GM18499 (cell line): ENCODE measurements at regions not wholly inside any gene's neighbourhood (a gene's known extent, or its start where the extent isn't known, plus 50 kb on each side); places are given as distances from the start of the nearest gene placed in this dataset.

Experiments
- ATAC-seq: cut with Tn5 transposase; IDR thresholded peaks from one replicate; pipeline ENCODE4 v1.9.1; 2021; ENCODE audit warnings: moderate number of reproducible peaks; ENCODE audit not compliant: insufficient read depth, unreplicated experiment

GRCh38 chr18:78670778-78671391 is 308.7 kb upstream of the SALL3 start:
- ATAC-seq = no peak

- no peak for ATAC-seq
Measured at GRCh38 chr18:78671551-78671950, 308.1 kb upstream of the SALL3 start.

- ATAC-seq = no peak
Measured at GRCh38 chr18:78672862-78673446, 306.7 kb upstream of the SALL3 start.

GRCh38 chr18:78673516-78674321 is 305.9 kb upstream of the SALL3 start:
- ATAC-seq = no peak

- ATAC-seq = no peak
Measured at GRCh38 chr18:78675231-78675630, 304.4 kb upstream of the SALL3 start.

- ATAC-seq = no peak
Measured at GRCh38 chr18:78676622-78677482, 302.8 kb upstream of the SALL3 start.

GRCh38 chr18:78677483-78678317 is 301.9 kb upstream of the SALL3 start:
- no peak for ATAC-seq

- ATAC-seq = no peak
Measured at GRCh38 chr18:78678318-78678695, 301.3 kb upstream of the SALL3 start.

GRCh38 chr18:78679031-78679430 is 300.6 kb upstream of the SALL3 start:
- ATAC-seq = no peak

- no peak for ATAC-seq
Measured at GRCh38 chr18:78679613-78680260, 299.9 kb upstream of the SALL3 start.

GRCh38 chr18:78681396-78681795 is 298.2 kb upstream of the SALL3 start:
- no peak for ATAC-seq

GRCh38 chr18:78681934-78682333 is 297.7 kb upstream of the SALL3 start:
- ATAC-seq = no peak

GRCh38 chr18:78682716-78683115 is 296.9 kb upstream of the SALL3 start:
- ATAC-seq = no peak

- ATAC-seq = no peak
Measured at GRCh38 chr18:78683191-78684010, 296.2 kb upstream of the SALL3 start.

GRCh38 chr18:78685250-78685979 is 294.2 kb upstream of the SALL3 start:
- no peak for ATAC-seq

GRCh38 chr18:78685980-78686530 is 293.6 kb upstream of the SALL3 start:
- ATAC-seq = no peak

- no peak for ATAC-seq
Measured at GRCh38 chr18:78686976-78687685, 292.5 kb upstream of the SALL3 start.
